Pancreas (tissue), 10 donors: ENCODE measurements at regions not wholly inside any gene's neighbourhood (a gene's known extent, or its start where the extent isn't known, plus 50 kb on each side); places are given as distances from the start of the nearest gene placed in this dataset.

ENCODE experiments used
- ATAC-seq, 4 donors: fragments of 200-7000 bp; cut with Tn5 transposase; one replicate each; pipeline versions ENCODE4 v1.8.0 to v1.9.1; 2020; ENCODE audit warnings: mild to moderate bottlenecking in 4 of 4, moderate library complexity in 4 of 4
- DNase-seq, 6 donors: peaks; one replicate each; pipeline ENCODE4 v3.0.0-alpha.2; 2020
- FAIRE-seq: peaks from 2 replicates; lab custom pipeline; 2012; peaks lifted over from hg19 to GRCh38; lab: Jason Lieb, UNC
- H3K27ac ChIP-seq, 4 donors: fragments of 200-600 bp; sonication (generic); 1 replicate in 3 of 4; 2 replicates in 1 of 4; pipeline versions ENCODE4 v1.5.0 to v1.8.0; 2020
- H3K27me3 ChIP-seq, 4 donors: fragments of 200-600 bp; one replicate each; pipeline ENCODE4 v1.8.0; 2021
- H3K36me3 ChIP-seq, 3 donors: fragments of 200-600 bp; sonication (generic) in 1 of 3; one replicate each; pipeline versions ENCODE4 v1.5.0 to v1.8.0; 2020 to 2021
- H3K4me1 ChIP-seq, 3 donors: fragments of 200-600 bp; one replicate each; pipeline ENCODE4 v1.8.0; 2021
- H3K4me3 ChIP-seq, 4 donors: fragments of 200-600 bp; sonication (generic) in 2 of 4; one replicate each; pipeline versions ENCODE4 v1.5.0 to v1.8.0; 2020 to 2021
- H3K9me3 ChIP-seq, 4 donors: fragments of 200-600 bp; one replicate each; pipeline ENCODE4 v1.8.0; 2021
- CTCF ChIP-seq, 4 donors: fragments of 200-600 bp; sonication (generic) in 3 of 4; IDR thresholded peaks; one replicate each; pipeline versions ENCODE4 v1.5.0 to v1.8.0; 2021; ENCODE audit warnings: antibody characterized with exemption in 4 of 4
- WGBS, 2 donors: extraction: QIAGEN DNeasy Blood & Tissue Kit; methylation state at CpG; one replicate each; pipeline ENCODE4 v1.1.7; 2013; 5-methylcytosine and 5-hydroxymethylcytosine counted together
- intact Hi-C, 3 donors: fragments of 100-400 bp; cut with DNase I; formaldehyde crosslinking; loops; one replicate each; pipeline versions ENCODE4 v1.11.1 to v1.14.2; 2022
- donor health status: healthy with polysubstance abuse.
- donor health status: DM: no; HTN: no; CAD: no; lungs with moderate emphysema.
- donor health status: DM: no; HTN: no; CAD: no.
- donor health status: control.
- donor health status: control.
- donor health status: Bipolar disorder and iron deficiency.
- donor health status: DM: yes; HTN: yes; CAD: no.
- donor health status: DM: no; HTN: no; CAD: no.
- donor health status: DM: no; HTN: no; CAD: no.
- donor health status: DM: yes; HTN: yes; CAD: no.

GRCh38 chr7:10210000-10210399, 763.7 kb upstream of the PHF14 start:
- FAIRE-seq (no peak), ATAC-seq (no peak)
- intact Hi-C loops, result no loop called here

GRCh38 chr7:10211016-10211415, 762.7 kb upstream of the PHF14 start:
- Histone ChIP-seq H3K27me3 (no peaks in the 10 kb centered on the region), H3K4me1 (peaks cover 0 to 11% (median 0%) of the 10 kb centered on the region in 3 donors), H3K4me3 (no peak overlapping the region), H3K36me3 (no peaks in the 10 kb centered on the region), H3K9me3 (no peaks in the 10 kb centered on the region), H3K27ac (no peak overlapping the region)
- no peak for ATAC-seq
- TF ChIP-seq CTCF (IDR thresholded peaks at IDR 0.05), result no peak
- no peak for FAIRE-seq
- intact Hi-C loops, result no loop called here
- WGBS, 2 donors, result 38 to 45% methylated on average over 1 of the region's 1 CpG
- no peak for DNase-seq

More at GRCh38 chr7:10210000-10210399, 763.7 kb upstream of the PHF14 start:
- WGBS, 2 donors, result 86 to 89% methylated on average over 4 of the region's 4 CpGs
- Histone ChIP-seq H3K36me3 (no peaks in the 10 kb centered on the region), H3K27me3 (no peaks in the 10 kb centered on the region), H3K4me1 (peaks cover 0 to 18% (median 5%) of the 10 kb centered on the region in 3 donors), H3K4me3 (no peak overlapping the region), H3K9me3 (no peaks in the 10 kb centered on the region), H3K27ac (no peak overlapping the region)
- TF ChIP-seq CTCF (IDR thresholded peaks at IDR 0.05), result no peak
- DNase-seq, result no peak

- no peak for TF ChIP-seq CTCF (IDR thresholded peaks at IDR 0.05)
Observed at GRCh38 chr7:10211861-10212260, 761.8 kb upstream of the PHF14 start.

GRCh38 chr7:10212649-10213048, 761.0 kb upstream of the PHF14 start:
- 83 to 88% methylated on average over 3 of the region's 3 CpGs for WGBS, 2 donors
- FAIRE-seq, result no peak
- ATAC-seq, result no peak
- no peak overlapping the region for H3K27ac ChIP-seq
- no peaks in the 10 kb centered on the region for H3K4me1 ChIP-seq
- TF ChIP-seq CTCF (IDR thresholded peaks at IDR 0.05), result no peak
- intact Hi-C loops, result no loop called here
- no peak overlapping the region for H3K4me3 ChIP-seq
- no peaks in the 10 kb centered on the region for H3K36me3 ChIP-seq
- no peaks in the 10 kb centered on the region for H3K27me3 ChIP-seq
- no peaks in the 10 kb centered on the region for H3K9me3 ChIP-seq
- no peak for DNase-seq

More at GRCh38 chr7:10211861-10212260, 761.8 kb upstream of the PHF14 start:
- FAIRE-seq (no peak), ATAC-seq (no peak), DNase-seq (no peak)
- 87 to 93% methylated on average over 4 of the region's 4 CpGs for WGBS, 2 donors
- intact Hi-C loops, result no loop called here
- H3K9me3 ChIP-seq, result no peaks in the 10 kb centered on the region
- no peak overlapping the region for H3K4me3 ChIP-seq
- no peaks in the 10 kb centered on the region for H3K36me3 ChIP-seq
- peaks cover 0 to 4% (median 0%) of the 10 kb centered on the region in 3 donors for H3K4me1 ChIP-seq
- no peaks in the 10 kb centered on the region for H3K27me3 ChIP-seq
- no peak overlapping the region for H3K27ac ChIP-seq

GRCh38 chr7:10216462-10216861, 757.2 kb upstream of the PHF14 start:
- no peaks in the 10 kb centered on the region for H3K9me3 ChIP-seq
- intact Hi-C loops, result no loop called here
- TF ChIP-seq CTCF (IDR thresholded peaks at IDR 0.05), result no peak
- no peak overlapping the region for H3K4me3 ChIP-seq
- no peak overlapping the region for H3K27ac ChIP-seq
- ATAC-seq, result no peak
- no peaks in the 10 kb centered on the region for H3K36me3 ChIP-seq
- no peak for DNase-seq
- H3K27me3 ChIP-seq, result no peaks in the 10 kb centered on the region
- WGBS, 2 donors, result 64 to 87% methylated on average over 2 of the region's 2 CpGs
- H3K4me1 ChIP-seq, result no peaks in the 10 kb centered on the region
- FAIRE-seq, result no peak
